ENCODE measurements at regions not wholly inside any gene's neighbourhood (a gene's known extent, or its start where the extent isn't known, plus 50 kb on each side); places are given as distances from the start of the nearest gene placed in this dataset.

DNA sequence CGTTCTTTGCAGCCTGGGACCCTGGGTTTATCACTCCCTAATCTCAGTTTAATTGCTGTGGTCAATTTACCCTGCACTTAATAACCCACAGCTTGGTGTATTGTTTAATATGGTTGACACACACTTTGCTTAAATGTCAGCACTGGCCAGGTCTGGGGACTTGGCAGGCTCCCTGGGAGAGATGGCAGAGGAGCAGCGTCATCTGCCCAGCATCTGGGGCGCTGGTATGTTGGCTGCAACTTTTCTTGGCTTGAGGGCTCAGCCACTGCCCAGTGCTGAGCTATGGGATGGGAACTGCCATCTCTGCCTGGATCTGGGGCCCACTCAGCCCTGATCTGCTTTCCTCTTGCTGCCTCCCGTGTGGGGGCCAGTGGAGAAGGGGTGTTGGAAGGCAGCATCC, 115.7 kb upstream of the IRX3 start:
- no peak for DNase-seq

DNA sequence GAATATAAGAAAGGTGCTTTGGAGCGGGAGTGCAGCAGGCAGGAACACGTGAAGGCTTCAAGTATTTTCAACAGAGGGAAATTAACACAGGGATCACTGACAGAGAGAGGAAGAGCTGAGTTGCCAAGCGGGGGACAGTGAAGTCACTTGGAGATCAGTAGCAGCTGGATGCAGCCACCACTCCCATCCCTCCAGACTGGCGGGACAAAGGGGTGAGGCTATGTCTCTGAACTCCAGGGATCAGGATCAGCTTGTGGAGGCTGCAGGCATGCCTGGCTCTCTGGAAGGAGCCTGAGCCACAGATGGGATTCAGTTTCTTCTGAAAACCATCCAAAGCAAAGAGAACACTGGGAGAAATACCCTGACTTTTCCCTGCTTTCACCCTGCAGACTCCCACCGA, 113.7 kb upstream of the IRX3 start:
- no peak for DNase-seq

DNA sequence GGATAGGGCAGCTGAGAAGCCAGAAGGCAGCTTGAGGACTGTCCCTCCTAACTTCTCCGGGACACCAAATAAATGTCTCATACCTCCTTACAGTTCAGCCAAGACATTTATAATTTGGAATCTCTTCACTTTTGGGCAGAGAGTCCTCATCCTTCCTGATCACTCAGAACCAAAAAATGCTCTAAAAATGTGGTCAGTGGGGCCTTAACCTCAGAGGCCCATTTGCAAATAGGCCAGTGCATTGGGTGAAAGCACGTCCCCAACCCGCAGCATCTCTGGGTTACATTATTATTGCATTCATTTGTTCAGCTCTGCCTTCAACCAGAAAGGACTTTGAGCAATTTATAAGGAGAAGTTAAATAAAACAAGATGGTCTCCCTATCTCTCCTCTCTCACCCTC, 112.4 kb upstream of the IRX3 start:
- no peak for DNase-seq

DNA sequence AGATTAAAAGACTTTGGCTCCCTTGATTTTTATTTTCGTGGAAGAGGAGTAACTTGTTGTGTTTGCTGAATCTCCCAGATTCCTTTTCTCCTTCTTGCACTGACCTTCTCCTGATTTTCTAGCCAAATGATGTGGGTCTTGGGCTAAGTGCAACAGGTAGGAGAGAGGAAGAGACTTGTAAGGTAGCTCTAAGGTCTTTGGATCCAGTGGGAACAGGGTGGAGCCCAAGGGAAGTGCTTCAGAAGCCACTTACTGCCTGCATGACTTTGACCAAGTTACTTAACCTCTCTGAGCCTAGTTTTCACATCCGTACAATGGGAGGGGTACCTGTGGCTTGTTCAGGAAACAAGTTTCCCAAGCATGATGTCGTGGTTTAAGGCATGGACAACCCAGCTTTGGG, 111.3 kb upstream of the IRX3 start:
- DNase-seq: no peak

DNA sequence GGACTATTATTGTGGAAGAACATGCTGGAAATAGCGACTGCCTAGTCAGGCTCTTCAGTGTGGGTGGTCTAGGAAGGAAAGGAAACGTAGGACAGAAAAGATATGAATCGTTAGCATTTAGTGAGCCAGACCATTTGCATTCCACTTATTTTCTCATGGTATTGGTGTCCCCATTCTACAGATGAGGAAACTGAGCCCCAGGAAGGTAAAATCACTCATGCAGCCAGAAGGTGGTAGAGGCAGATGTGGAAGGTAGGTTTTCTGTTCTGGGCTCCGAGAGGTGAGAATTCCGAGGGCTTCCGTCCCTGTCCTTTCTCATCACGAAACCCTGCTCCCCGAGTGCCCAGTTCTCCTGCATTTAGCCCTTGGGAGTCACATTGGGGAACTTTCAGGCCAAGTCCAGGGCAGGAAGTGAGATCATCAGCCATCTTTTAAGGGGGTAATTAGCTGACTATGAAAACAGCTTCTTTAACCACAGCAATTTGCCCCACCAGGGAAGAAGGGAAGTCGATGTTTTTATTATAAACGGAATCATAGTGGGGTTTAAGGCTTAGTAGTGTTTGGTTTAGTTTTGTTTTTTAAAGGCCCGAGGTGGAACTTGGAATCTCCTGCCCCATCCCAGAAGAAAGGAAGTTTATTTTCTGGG, 110.7 kb upstream of the IRX3 start:
- no peak for DNase-seq

DNA sequence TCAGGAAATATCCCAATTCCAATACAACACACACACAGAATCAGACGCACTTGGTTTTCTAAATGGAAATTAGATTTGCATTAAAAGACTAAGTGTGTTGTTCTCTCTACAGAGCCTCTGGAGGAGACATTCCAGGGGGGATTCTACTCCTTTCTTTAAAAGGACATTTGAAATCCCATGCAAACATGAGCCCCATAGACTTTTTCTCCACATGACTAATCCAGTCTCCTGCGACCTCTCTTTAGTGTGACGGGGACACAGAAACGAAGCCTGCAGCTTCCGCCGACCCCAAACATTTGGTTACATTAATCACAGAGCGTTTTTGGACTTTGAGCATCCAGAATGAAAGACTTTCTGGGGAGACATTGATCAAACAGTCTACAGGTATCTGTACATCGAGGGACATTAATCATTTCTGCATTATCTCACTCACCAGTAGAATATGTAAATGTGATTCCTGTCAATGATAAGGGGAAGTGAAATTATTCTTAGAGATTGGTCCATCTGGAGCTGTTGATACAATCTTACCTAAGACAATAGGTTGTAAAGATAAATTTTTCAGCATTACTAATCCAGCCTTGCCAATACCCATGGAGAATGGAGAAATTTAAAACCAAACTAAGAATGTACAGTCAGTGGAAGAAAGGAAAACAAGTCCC, 103.4 kb upstream of the IRX3 start:
- no peak for DNase-seq

DNA sequence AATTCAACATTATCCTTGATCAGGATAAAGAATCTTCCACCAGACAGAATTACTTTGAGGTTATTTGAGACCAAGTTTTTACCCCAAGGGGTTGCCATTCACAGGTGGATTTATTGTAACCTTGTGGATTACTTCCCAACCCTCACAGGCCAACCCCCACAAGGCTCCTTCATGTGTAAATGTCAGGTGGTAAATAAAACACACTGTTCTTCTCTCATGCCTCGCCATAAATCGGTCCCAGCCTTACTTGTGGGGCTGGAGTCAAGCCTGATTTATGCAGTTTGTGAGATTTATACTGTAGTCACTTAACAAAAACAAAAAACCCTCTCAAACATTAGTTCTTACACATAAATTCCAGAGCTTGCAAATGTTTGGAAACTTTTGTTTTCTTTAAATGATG, 98.6 kb upstream of the IRX3 start:
- DNase-seq: no peak

DNA sequence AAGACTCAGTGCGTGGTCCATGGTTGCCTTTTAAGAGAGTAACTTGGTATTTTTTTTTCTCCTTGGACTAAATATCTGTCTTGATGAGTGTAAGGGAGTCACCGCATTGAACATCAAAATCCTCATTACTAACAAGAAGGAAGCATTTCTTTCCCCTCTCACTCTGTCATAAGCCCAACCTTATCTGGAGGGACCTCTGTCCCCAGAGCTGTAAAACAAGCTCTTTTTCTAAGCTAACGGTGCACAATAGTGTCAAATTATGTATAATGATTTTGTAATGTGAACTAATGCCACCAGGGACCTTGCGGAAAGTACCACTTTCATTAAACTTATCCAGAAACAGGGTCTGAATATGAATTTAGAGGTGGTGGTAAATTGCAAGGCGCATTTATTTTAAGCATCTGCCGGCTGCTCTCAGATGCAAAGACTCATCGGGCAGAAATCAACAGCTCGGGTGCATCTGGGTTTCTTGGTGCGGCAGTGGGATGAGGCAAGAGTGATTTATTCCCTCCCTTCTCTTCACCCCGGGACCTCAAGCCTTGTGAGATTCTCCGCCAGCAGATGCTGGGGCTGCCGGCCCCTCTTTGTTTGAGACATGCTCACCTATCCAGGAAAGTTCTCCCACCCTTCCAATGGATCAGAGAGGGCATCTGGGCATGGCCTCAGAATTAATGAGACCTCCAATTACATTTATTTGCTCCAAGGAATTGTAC, 95.2 kb upstream of the IRX3 start:
- DNase-seq: no peak

DNA sequence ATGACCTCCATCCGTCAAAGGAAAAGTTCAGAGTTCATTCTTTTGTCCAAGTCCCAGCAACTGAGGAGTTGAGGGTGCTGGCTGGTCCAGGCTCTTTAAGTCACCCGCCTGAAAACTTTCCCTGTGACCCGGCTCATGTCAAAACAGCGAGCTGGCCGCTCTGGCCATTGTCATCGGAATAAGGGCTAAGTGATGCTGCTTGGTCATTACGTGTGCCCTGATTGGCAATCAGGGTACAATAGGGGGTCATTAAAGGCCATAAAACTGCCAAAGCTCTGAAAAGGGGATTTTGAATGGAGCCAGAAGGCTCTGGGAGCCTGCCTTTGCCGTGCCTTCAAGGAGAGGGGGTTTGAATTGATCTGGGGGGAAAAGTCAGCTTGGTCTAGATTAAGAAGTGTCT, 88.5 kb upstream of the IRX3 start:
- no peak for DNase-seq

DNA sequence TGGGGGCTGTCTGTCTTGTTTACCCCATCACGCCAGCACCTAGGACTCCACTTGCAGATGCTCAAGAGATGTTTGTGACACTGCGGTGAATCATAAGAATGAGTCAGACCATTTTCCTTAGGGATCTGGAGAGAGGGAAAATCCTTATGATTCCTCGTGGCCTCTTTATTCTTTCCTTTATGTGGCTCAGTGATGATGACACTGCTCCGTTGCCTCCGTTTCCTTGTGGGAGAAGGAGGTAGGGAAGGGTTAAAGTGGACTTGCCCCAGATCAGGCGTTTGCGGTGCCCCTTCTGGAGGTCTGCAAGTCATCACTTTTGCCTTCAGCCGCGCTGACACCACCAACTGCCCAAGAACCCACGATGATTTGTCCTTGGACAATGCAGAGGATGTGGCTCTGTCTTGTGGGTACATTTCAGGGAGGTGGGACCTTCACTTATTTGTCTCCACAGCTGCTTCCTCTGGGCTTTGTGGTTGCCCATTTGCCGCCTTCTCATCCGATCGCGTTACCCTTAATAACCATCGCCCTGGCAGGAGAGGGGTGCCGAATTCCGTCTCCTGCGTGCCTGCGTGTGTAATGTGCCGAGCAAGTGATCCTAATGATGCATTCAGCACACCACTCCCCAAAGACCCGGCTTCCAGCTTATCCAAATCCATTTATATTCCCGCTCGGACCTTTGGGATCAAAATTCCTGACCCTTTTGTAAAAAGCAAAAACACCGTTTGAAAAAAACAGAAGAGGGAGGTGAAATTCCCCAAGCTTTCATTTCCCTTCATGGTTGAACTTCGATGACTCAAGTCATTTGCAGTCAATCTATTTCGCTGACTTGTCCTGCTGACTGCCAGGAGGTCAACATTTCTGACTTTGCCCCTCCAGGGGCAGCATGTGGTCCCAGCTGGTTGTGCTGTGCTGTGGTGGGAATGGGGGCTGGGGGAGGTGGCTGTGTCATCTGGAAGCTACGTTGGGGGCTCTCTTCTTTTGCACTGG, 87.2 kb upstream of the IRX3 start:
- DNase-seq: no peak

DNA sequence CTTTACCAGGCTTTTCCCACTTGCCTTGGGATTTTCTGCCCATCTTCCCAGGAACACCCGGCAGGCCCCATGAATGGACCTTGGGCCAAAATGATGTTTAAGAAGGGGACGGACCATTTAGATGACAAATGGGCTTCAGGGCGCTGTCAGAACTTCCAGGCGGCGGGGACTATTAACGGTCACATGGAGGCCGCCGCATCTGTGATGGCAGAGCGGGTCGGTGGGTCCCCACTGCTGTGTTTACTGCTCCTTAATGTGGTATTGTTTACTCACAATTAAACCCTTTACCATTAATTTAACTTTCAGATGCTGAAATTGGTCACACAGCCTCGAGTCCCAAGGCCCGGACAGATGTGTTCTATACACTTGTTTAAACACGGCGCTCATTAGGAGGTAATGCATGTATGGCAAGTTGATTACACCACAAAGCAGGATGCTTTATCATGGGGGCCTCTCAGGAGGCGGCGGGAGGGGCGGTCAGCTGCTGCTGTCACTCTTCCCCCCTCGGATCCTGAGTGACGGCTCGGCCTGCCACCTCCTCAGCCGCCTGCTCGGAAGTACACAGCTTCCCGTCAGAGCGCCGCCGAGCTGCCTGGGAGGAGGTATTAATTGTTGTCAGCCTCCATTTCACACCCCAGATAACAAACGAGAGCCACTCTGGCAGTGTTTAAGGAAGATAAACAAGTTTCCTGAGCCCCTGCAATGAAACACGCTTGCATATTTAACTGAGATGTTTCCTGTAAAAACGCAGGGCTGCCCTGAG, 83.9 kb upstream of the IRX3 start:
- DNase-seq: no peak

DNA sequence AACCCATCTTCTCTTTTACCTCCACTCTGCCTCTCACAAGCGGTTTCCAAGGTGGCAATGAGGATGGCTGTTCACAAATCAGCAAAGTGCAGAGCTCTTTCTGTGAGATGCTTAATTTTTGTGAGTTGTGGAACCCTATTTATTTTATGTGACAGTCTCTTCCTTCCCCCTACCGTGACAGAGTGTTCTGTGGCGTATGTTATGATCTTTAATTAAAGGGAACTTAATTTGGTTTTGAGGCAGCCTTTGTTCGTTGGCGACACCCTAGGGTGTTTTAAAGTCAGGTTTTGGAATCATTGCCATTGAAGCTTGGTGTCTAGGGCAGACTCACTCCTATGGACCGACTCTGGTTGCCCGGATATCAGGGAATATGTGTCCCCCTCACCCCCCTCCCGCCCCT, 83.3 kb upstream of the IRX3 start:
- no peak for DNase-seq

DNA sequence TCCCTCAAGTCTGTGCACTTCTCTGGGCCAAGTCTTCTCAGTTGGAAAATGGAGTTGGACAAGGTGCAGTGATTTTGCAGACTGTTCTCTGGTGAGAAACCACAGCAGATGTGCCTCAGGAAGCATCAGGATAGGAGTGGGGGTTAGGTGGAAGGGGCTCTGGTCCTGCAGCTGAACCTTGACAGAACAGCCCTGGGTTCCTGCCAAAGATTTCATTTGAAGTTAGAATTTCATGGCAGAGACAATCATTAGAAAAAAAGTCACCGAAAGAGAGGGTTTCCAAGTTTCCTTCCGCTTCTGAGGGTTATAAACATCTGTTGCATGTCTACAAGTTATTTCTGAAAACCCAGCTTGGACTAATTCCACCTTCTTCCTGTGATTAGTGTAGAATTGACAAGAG, 80.4 kb upstream of the IRX3 start:
- DNase-seq: no peak

DNA sequence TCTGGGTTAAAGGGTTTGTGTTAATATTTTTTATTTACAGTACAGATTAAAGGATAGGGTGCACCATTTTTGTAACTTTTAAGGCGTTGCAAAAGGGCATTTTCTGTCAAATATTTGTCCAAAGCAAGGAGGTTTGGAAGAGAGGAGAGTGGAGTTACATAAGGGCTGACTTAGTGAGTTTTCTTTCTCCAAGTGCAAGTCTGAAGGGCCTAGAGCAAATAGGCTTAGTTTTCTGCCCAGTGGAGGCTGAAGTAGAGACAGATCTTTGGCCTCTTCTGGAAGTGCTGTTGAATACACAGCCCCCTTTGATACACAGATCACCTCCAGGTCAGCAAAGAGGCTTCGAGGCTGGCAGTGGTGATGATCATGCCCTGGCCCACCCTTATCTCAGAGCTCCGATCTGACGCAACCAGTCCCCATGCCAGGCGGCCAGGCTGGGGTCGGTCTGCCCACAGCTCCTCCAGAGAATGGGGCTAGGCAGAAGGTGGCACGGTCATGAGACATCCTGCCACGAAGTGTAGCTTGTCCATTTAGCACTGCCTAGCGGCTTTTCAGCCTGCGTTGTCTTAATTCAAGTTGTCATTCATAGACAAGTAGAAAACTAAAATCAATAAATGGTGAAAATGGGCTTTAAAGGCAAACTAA, 79.5 kb upstream of the IRX3 start:
- no peak for DNase-seq

DNA sequence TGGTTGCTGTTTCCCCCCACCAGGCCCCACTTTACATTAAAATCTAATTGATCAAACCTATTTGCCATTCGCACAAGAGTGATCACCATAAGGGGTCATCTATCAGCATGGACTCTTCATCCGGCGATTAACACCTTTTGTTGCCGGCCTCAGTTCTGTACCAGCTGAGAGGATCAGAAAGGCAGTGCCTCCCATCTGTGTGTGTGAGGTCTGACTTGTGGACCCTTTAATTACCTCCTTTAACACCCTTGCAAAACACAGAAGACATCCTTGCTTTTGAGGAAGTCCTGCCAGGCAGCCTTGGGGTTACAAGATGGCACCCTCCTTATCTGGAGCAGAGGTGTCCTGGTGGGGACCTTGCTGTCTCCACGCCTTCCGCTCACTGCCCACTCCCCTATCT, 77.2 kb upstream of the IRX3 start:
- DNase-seq: no peak

DNA sequence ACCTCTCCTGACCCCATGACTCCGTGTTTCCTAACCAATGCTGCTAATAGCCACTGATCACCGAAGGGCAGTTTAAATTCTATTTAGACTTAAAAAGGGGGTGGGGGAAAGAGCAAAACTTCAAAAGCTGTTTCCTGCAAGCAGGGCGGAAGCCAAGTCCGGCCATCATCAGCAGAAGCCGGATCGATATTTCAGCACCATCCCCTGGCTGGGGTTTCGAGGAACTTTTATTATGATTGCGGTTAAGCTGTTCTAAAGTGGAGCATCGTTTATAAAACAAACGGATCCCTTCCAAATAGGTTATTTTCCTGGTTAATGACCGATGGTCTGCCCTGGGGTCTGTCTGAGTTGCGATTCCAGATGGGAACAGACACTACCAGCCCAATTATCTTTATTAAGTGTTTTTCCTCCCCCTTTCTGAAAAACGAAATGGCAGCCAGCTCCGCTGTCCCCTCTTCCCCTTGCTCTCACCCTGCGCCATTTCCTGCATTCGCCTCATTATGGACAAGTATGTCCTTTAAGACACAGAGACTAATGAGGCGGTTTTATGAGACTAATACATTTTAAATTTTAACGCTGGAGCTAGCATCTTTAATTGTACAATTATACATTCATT, 76.1 kb upstream of the IRX3 start:
- DNase-seq: no peak

DNA sequence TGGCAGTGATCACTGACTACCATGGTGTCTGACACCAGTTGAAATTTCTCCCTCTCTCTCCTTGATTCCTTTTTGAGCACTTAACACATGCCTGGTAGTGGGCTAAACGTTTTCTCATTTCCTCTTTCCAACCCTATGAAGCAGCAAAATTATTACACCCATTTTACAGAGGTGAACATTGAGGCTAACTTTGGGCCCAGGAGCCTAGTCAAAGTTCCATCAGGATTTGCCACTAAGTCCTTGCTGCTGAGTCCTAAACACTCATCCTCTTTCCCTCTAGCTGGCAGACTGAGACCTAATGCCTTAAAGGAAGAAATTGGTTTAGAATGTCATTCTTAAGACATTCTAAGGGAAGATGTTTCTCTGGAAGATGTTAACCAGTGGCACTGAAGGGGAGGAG, 74.7 kb upstream of the IRX3 start:
- DNase-seq: no peak

DNA sequence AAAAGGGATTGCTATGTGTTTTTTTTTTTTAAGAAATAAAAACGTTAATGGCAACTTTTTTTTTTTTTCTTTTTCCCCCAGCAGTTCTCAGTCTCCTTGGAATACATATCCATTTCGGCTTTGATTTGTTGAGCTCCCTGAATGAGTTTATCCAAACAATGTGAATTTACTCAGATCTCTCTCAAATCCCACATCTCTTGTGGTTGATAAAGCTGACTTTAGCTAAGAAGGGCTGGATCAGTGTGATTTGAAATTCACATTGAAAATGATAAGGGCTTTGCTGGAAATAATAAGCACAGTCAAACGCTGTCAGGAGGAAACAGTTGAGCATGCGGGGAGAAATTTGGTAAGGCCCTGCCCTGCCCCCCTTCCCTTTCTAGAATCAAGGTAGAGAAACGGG, 74.1 kb upstream of the IRX3 start:
- DNase-seq: no peak

DNA sequence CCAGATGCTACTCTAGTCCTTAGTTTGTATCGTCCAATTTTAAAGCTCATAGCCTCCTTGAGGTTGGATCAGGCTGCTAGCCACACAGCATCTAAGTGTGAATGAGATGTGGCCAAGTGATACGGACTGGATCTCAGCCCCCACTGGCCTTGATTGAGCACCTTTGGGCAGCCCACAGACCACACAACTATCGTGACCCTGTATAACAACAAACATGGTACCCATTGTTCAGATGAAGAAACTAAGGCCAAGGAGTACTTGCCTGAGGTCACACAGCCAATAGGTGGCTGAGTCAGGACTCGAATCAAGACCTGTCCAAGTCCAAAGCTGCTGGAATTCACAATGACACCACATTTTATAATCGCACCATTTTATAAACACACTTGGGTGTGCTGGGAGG, 73.0 kb upstream of the IRX3 start:
- DNase-seq: no peak

DNA sequence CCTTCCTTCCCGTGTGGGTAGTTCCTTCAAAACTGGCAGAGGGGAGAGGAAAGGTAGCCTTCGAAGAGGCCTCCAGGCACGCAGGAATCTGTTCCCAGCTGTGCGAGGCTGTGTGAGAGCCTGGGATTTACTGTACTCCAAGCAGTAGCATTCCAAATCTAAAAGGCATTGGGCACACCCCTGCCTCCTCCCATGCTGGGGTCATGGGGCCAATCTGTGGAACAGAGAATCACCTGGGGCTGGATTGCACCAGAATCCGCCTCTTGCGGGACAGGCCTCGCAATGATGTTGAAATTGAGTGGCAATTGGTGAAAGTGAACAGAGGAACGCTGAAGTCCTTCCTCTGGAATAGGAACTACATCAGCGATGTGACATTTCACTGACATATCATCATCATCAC, 72.5 kb upstream of the IRX3 start:
- no peak for DNase-seq

DNA sequence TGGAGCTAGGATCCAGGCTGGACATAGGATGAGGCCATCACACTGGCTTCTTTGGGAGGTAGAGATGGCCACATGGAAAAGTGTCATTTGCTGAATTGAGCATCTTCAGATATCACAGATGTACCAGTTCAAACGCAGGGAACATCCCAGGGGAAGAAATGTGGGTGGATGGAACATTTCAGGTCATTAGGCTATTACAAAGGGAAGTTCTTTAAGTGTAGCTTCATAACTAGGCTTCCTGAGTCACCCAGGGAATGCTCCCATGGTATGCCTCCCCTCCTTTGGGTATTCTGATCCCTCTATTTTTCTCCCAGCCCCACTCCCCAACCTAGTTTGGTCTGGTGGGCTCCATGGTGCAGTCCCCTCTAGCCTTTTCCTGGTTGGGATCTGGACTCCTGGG, 69.8 kb upstream of the IRX3 start:
- DNase-seq: no peak

DNA sequence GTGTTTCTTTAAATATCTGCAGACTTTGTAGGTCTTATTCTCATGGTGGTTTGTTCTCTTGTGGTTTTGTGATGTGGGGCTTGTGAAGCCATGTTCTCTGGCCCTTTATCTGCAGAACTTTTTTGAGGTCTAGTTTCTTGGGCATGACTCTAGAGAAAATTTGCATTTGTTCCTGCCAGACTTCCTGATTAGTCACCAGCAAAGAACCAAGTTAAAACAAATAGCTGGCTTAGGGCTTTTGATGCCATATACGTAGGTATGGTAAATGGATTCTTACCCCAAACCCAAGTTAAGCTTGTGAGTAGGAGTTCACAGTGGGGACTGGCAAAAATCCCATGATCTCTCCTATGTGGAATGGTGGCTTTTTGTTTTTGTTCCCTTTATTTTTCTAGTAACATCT, 68.7 kb upstream of the IRX3 start:
- no peak for DNase-seq

Measured in NCI-H526 treated with DMSO at 0.1 percent for 48 hours (cell line).